ENCODE measurements at regions not wholly inside any gene's neighbourhood (a gene's known extent, or its start where the extent isn't known, plus 50 kb on each side); places are given as distances from the start of the nearest gene placed in this dataset.

DNA sequence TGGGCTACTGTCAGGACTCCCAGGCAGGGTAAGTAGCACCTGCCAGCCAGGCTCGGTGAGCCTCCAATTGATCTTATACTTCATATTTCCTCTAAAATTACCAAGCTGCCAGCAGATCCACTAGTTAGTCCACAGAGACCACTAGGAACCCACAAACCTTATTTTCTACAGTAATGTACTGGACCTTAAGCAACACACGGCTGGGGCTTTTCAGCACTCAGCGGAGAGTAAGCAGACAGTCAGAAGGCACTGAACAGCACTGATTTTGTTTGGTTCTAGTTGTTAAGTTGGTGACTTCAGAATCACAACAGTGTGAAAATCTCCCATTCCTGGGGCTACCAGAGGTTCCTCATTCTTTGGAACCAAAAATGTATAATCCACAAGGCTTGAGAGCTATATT lies 56.1 kb downstream of the MRPL57 start:
- H3K27ac Mint-ChIP-seq = no peak overlapping the region
- H3K27me3 Mint-ChIP-seq = no peaks in the 10 kb centered on the region
- no peaks in the 10 kb centered on the region for H3K9me3 Mint-ChIP-seq (ENCODE audit: low read depth)
- TF ChIP-seq, protein P1, sequence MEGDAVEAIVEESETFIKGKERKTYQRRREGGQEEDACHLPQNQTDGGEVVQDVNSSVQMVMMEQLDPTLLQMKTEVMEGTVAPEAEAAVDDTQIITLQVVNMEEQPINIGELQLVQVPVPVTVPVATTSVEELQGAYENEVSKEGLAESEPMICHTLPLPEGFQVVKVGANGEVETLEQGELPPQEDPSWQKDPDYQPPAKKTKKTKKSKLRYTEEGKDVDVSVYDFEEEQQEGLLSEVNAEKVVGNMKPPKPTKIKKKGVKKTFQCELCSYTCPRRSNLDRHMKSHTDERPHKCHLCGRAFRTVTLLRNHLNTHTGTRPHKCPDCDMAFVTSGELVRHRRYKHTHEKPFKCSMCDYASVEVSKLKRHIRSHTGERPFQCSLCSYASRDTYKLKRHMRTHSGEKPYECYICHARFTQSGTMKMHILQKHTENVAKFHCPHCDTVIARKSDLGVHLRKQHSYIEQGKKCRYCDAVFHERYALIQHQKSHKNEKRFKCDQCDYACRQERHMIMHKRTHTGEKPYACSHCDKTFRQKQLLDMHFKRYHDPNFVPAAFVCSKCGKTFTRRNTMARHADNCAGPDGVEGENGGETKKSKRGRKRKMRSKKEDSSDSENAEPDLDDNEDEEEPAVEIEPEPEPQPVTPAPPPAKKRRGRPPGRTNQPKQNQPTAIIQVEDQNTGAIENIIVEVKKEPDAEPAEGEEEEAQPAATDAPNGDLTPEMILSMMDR (IDR thresholded peaks at IDR 0.05; ENCODE audit: unreplicated experiment) = no peak
- H3K4me1 Mint-ChIP-seq (ENCODE audit: low read depth) = no peaks in the 10 kb centered on the region
- DNase-seq (ENCODE audit: low spot score, unreplicated experiment) = no peak
- no peak overlapping the region for H3K4me3 Mint-ChIP-seq (ENCODE audit: low read depth)
- H3K36me3 Mint-ChIP-seq (ENCODE audit: insufficient read depth) = no peaks in the 10 kb centered on the region

- Mint-ChIP-seq H3K4me3 (ENCODE audit: low read depth) (no peak overlapping the region), H3K27ac (no peak overlapping the region), H3K9me3 (ENCODE audit: low read depth) (peaks cover 5% of the 10 kb centered on the region), H3K27me3 (no peaks in the 10 kb centered on the region), H3K36me3 (ENCODE audit: insufficient read depth) (no peaks in the 10 kb centered on the region), H3K4me1 (ENCODE audit: low read depth) (no peaks in the 10 kb centered on the region)
- DNase-seq (ENCODE audit: low spot score, unreplicated experiment) = no peak
- TF ChIP-seq, protein P1 (IDR thresholded peaks at IDR 0.05; ENCODE audit: unreplicated experiment) = no peak
Observed at GRCh38 chr13:21233086-21233485, 56.6 kb downstream of the MRPL57 start.

DNA sequence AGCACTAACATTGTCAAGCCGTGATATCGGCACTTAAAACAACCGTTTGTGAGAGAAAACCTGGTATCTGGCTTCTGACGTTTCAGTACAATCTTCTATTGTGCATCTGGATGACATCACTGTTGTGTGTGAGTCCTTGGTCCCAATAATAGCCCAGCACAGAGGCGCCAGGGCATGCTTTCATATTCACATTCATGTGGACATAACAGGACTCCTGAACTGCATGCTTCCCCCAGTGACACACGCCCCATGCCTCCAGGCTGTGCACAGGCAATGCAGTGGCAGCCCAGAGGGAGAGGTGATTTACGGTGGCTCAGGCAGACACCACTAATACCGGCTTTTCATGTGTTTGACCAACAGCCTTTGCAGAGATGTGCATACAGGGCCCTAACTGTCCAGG lies 58.1 kb downstream of the MRPL57 start:
- no peaks in the 10 kb centered on the region for H3K36me3 Mint-ChIP-seq (ENCODE audit: insufficient read depth)
- no peak for DNase-seq (ENCODE audit: low spot score, unreplicated experiment)
- H3K9me3 Mint-ChIP-seq (ENCODE audit: low read depth) = peaks cover 5% of the 10 kb centered on the region
- H3K27me3 Mint-ChIP-seq = no peaks in the 10 kb centered on the region
- TF ChIP-seq, protein P1 (IDR thresholded peaks at IDR 0.05; ENCODE audit: unreplicated experiment) = no peak
- no peak overlapping the region for H3K27ac Mint-ChIP-seq
- H3K4me1 Mint-ChIP-seq (ENCODE audit: low read depth) = no peaks in the 10 kb centered on the region
- no peak overlapping the region for H3K4me3 Mint-ChIP-seq (ENCODE audit: low read depth)

DNA sequence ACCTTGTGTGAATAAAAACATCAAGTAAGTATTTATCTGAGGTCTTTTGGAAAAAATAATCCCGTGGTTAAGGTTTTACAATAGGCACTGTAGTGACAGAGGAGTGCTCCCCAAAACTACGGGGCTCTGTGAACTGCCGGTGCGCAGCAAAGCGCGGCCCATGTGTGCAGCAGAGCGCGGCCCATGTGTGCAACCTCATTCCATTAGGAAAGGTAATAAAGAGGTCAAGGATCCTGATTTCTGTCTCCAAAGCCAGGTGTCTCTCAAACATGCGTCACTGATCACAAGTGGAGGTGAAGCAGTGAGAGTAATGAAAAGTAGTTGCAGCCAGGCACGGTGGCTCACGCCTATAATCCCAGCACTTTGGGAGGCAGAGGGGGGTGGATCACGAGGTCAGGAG lies 58.7 kb downstream of the MRPL57 start:
- Mint-ChIP-seq H3K4me1 (ENCODE audit: low read depth) (no peaks in the 10 kb centered on the region), H3K27ac (no peak overlapping the region), H3K27me3 (no peaks in the 10 kb centered on the region), H3K9me3 (ENCODE audit: low read depth) (peaks cover 5% of the 10 kb centered on the region), H3K36me3 (ENCODE audit: insufficient read depth) (no peaks in the 10 kb centered on the region), H3K4me3 (ENCODE audit: low read depth) (no peak overlapping the region)
- DNase-seq (ENCODE audit: low spot score, unreplicated experiment) = no peak
- TF ChIP-seq, protein P1 (IDR thresholded peaks at IDR 0.05; ENCODE audit: unreplicated experiment) = no peak

GRCh38 chr13:21237081-21237480 lies 60.6 kb downstream of the MRPL57 start:
- TF ChIP-seq, protein P1 (IDR thresholded peaks at IDR 0.05; ENCODE audit: unreplicated experiment) = no peak
- Mint-ChIP-seq H3K4me3 (ENCODE audit: low read depth) (no peak overlapping the region), H3K27me3 (peaks cover under 1% of the 10 kb centered on the region), H3K9me3 (ENCODE audit: low read depth) (peaks cover 5% of the 10 kb centered on the region), H3K27ac (no peak overlapping the region), H3K4me1 (ENCODE audit: low read depth) (no peaks in the 10 kb centered on the region), H3K36me3 (ENCODE audit: insufficient read depth) (no peaks in the 10 kb centered on the region)
- DNase-seq (ENCODE audit: low spot score, unreplicated experiment) = no peak
